ENCODE measurements at regions not wholly inside any gene's neighbourhood (a gene's known extent, or its start where the extent isn't known, plus 50 kb on each side); places are given as distances from the start of the nearest gene placed in this dataset.

GRCh38 chr3:181913254-181913653, 201.5 kb downstream of the SOX2 start:
- POLR2A ChIA-PET, result no interaction called here
- no peak overlapping the region for H3K4me2 ChIP-seq (ENCODE audit: insufficient read depth, low read length)
- intact Hi-C loops (cut with micrococcal nuclease) (no loop called here), dilution Hi-C loops (cut with MboI; ENCODE audit: extremely low pct_ligation_motif_present, low sequenced_read_pairs) (no loop called here)
- H3K9ac ChIP-seq (replicated peaks; ENCODE audit: extremely low read depth, insufficient read depth, low read length), result no peak overlapping the region
- H3K9me3 ChIP-seq (replicated peaks; ENCODE audit: control insufficient read depth, insufficient read depth, low read length), result no peaks in the 10 kb centered on the region
- H4K20me1 ChIP-seq (replicated peaks; ENCODE audit: control insufficient read depth, extremely low read depth, insufficient read depth, low read length), result no peaks in the 10 kb centered on the region
- H3K4me1 ChIP-seq (ENCODE audit: control insufficient read depth, extremely low read depth, insufficient read depth, low read length), result no peaks in the 10 kb centered on the region
- H3K36me3 ChIP-seq (ENCODE audit: control insufficient read depth in 2 of 2, extremely low read depth in 1 of 2, insufficient read depth in 2 of 2, low read length in 2 of 2), result no peaks in the 10 kb centered on the region
- H3K4me3 ChIP-seq (replicated peaks in 1 of 3; ENCODE audit: insufficient read depth in 1 of 3, low read depth in 1 of 3, low read length in 3 of 3), result no peak overlapping the region
- no TSS peak for BruUV-seq (replicated peaks)
- TF ChIP-seq POLR2AphosphoS5 (IDR thresholded peaks at IDR 0.05; ENCODE audit: insufficient read depth, low read depth, low read length) (no peak), FOS (IDR thresholded peaks at IDR 0.05; ENCODE audit: borderline replicate concordance, insufficient read depth, low read length) (peak; percentile 25)
- no peak overlapping the region for H3K27ac ChIP-seq (ENCODE audit: insufficient read depth, low read depth, low read length)
- DNase-seq (ENCODE audit: low read depth, low spot score), result no peak
- no peaks in the 10 kb centered on the region for H3K9me1 ChIP-seq (replicated peaks; ENCODE audit: control insufficient read depth, extremely low read depth, insufficient read depth, low read length)
- no peaks in the 10 kb centered on the region for H3K79me2 ChIP-seq (ENCODE audit: control insufficient read depth, insufficient read depth, low read length)
- no peaks in the 10 kb centered on the region for H3K27me3 ChIP-seq (ENCODE audit: control insufficient read depth in 2 of 2, insufficient read depth in 2 of 2, low read length in 2 of 2)
- CTCF ChIA-PET, result no interaction called here
- no peak for FAIRE-seq
- no peak overlapping the region for H2AFZ ChIP-seq (ENCODE audit: low read depth, low read length)

GRCh38 chr3:181915551-181915950, 203.8 kb downstream of the SOX2 start:
- dilution Hi-C loops (cut with MboI; ENCODE audit: extremely low pct_ligation_motif_present, low sequenced_read_pairs), result no loop called here
- no peak for TF ChIP-seq POLR2AphosphoS5 (IDR thresholded peaks at IDR 0.05; ENCODE audit: insufficient read depth, low read depth, low read length)
- no peak for TF ChIP-seq GATA2 (IDR thresholded peaks at IDR 0.05; ENCODE audit: insufficient read depth, insufficient read length, low read depth, low read length)
- no peak for TF ChIP-seq CTCF (IDR thresholded peaks at IDR 0.05; ENCODE audit: extremely low read depth in 1 of 2, insufficient read depth in 1 of 2, low read depth in 1 of 2, low read length in 2 of 2)
- H3K79me2 ChIP-seq (ENCODE audit: control insufficient read depth, insufficient read depth, low read length), result no peaks in the 10 kb centered on the region
- H3K9me3 ChIP-seq (replicated peaks; ENCODE audit: control insufficient read depth, insufficient read depth, low read length), result no peaks in the 10 kb centered on the region
- H2AFZ ChIP-seq (ENCODE audit: low read depth, low read length), result no peak overlapping the region
- no peak overlapping the region for H3K9ac ChIP-seq (replicated peaks; ENCODE audit: extremely low read depth, insufficient read depth, low read length)
- intact Hi-C loops (cut with micrococcal nuclease), result no loop called here
- no peak for DNase-seq (ENCODE audit: low read depth, low spot score)
- H3K27me3 ChIP-seq (ENCODE audit: control insufficient read depth in 2 of 2, insufficient read depth in 2 of 2, low read length in 2 of 2), result no peaks in the 10 kb centered on the region
- no TSS peak for BruUV-seq (replicated peaks)
- no peak overlapping the region for H3K4me3 ChIP-seq (replicated peaks in 1 of 3; ENCODE audit: insufficient read depth in 1 of 3, low read depth in 1 of 3, low read length in 3 of 3)
- H3K27ac ChIP-seq (ENCODE audit: insufficient read depth, low read depth, low read length), result no peak overlapping the region
- H3K4me2 ChIP-seq (ENCODE audit: insufficient read depth, low read length), result no peak overlapping the region
- POLR2A ChIA-PET, result no interaction called here
- FAIRE-seq, result no peak
- no peaks in the 10 kb centered on the region for H3K4me1 ChIP-seq (ENCODE audit: control insufficient read depth, extremely low read depth, insufficient read depth, low read length)
- CTCF ChIA-PET, result no interaction called here
- no peaks in the 10 kb centered on the region for H3K9me1 ChIP-seq (replicated peaks; ENCODE audit: control insufficient read depth, extremely low read depth, insufficient read depth, low read length)
- no peaks in the 10 kb centered on the region for H3K36me3 ChIP-seq (ENCODE audit: control insufficient read depth in 2 of 2, extremely low read depth in 1 of 2, insufficient read depth in 2 of 2, low read length in 2 of 2)
- H4K20me1 ChIP-seq (replicated peaks; ENCODE audit: control insufficient read depth, extremely low read depth, insufficient read depth, low read length), result no peaks in the 10 kb centered on the region
